Motor neuron (in vitro differentiated cells): ENCODE measurements at regions not wholly inside any gene's neighbourhood (a gene's known extent, or its start where the extent isn't known, plus 50 kb on each side); places are given as distances from the start of the nearest gene placed in this dataset.

Source experiments
- ATAC-seq, 8 experiments: fragments of 200-7000 bp; cut with Tn5 transposase; replicated peaks in 6 of 8; 2 replicates each; pipeline ENCODE4 v1.8.0; 2021; ENCODE audit warnings: mild to moderate bottlenecking in 8 of 8, moderate library complexity in 8 of 8
- H3K27ac ChIP-seq, 2 donors: fragments of 250-450 bp; sonication (Bioruptor Pico); 2 replicates each; pipeline ENCODE4 v1.9.0; 2021; ENCODE audit warnings: antibody characterized with exemption in 2 of 2, mild to moderate bottlenecking in 2 of 2, moderate library complexity in 1 of 2
- H3K4me1 ChIP-seq, 2 donors: fragments of 250-450 bp; sonication (Bioruptor Pico); replicated peaks in 1 of 2; 2 replicates each; pipeline ENCODE4 v1.6.1; 2021; ENCODE audit warnings: antibody characterized with exemption in 2 of 2, mild to moderate bottlenecking in 2 of 2, moderate library complexity in 1 of 2
- H3K4me3 ChIP-seq, 5 donors: fragments of 250-450 bp; sonication (Bioruptor Pico); 2 replicates each; pipeline ENCODE4 v1.9.0; 2021; ENCODE audit warnings: antibody characterized with exemption in 5 of 5, mild to moderate bottlenecking in 5 of 5, moderate library complexity in 4 of 5
- WGBS, 10 experiments: fragments of 450-650 bp; shearing (Covaris generic); methylation state at CpG; one replicate each; pipeline ENCODE4 v1.0.0; 2022; 5-methylcytosine and 5-hydroxymethylcytosine counted together
- in situ Hi-C, 9 experiments: fragments of 400-800 bp; cut with MboI; loops; one replicate each; pipeline ENCODE4 v1.15.0; 2021; ENCODE audit warnings: low sequenced_read_pairs in 9 of 9, low pct_unique_long_range_greater_than_20kb in 2 of 9; ENCODE audit not compliant: unreplicated experiment in 9 of 9

DNA sequence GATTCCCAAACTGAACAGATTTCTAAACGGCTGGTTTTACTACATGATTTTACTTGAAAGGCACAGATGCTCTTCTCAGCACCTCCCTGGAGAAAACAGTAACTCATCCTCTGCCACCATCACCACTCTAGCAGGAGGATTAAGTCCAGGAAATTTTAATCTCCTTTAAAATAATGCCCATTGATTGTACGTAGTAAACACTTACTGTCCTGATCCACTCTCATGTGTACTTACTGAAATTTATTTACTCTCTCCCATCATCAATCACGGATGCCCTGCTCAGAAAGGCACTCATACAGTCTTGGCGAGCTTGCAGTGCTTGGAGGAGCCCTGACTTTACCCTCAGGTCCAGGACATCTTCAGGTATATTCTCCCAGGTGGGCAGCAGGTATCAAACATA lies 239.8 kb upstream of the EGLN3 start:
- 0 to 80% (median 53%) methylated on average over 1 to 4 of the region's 4 CpGs; no CpG with 5 or more reads in 3 of the 10 experiments for WGBS, 10 experiments
- H3K4me3 ChIP-seq = no peak overlapping the region
- peak overlapping the region in 1 of 2 donors; percentile 39 for H3K27ac ChIP-seq
- peak in 5 of 8 experiments; percentile 19 to 61 (median 35) for ATAC-seq
- in situ Hi-C loops = no loop called here
- peaks cover 7 to 11% of the 10 kb centered on the region in 2 donors for H3K4me1 ChIP-seq

DNA sequence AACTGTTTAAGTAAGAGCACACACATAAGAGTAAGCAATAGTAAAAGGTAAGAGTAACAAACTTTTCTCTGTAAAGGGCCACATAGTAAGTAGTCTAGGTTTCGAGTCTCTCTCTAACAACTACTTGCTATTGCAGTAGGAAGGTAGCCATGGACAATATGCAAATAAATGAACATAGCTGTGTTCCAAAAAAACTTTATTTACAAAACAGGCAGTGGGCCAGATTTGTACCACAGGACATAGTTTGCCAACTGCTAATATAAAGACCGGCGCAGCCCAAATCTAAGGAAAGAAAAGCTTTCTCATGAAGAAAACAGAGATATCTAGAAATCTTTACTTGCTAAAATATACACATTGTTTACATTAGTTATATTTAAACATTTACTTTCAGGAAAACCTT lies 239.0 kb upstream of the EGLN3 start:
- Histone ChIP-seq H3K27ac (no peak overlapping the region), H3K4me3 (no peak overlapping the region), H3K4me1 (peaks cover 7 to 11% of the 10 kb centered on the region in 2 donors)
- WGBS, 10 experiments = 74 to 98% (median 90%) methylated on average over 2 to 3 of the region's 3 CpGs; no CpG with 5 or more reads in 1 of the 10 experiments
- peak in 1 of 8 experiments; percentile 23 for ATAC-seq
- in situ Hi-C loops = no loop called here

DNA sequence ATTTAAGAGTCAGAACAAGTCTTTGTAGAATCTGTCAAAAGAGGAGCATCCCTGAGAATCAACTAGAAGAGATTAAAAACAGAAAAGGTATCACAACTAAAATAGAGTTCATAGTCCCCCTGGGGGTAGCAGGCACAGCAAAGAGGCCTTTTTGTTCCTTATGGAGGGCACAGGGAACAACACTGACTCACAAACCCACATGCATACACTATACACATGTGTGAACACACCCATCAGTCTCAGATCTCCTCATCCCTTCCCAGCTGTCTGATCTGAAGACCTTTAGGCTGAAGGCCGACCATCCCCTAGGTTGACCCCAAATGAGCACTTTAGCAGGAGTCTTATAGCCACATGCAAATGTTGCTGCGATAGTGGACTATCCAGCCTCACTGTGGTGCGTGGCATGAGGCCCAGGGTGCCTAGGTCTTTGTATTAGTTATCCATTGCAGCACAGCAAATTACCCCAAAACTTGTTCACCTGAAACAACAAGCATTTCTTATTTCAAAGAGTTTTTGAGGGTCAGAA lies 236.7 kb upstream of the EGLN3 start:
- Histone ChIP-seq H3K4me1 (peaks cover 15 to 26% of the 10 kb centered on the region in 2 donors), H3K27ac (no peak overlapping the region), H3K4me3 (no peak overlapping the region)
- WGBS, 10 experiments = 65 to 100% (median 80%) methylated on average over 1 to 2 of the region's 3 CpGs; no CpG with 5 or more reads in 3 of the 10 experiments
- in situ Hi-C loops = no loop called here
- peak in 2 of 8 experiments; percentile 75 to 93 for ATAC-seq

DNA sequence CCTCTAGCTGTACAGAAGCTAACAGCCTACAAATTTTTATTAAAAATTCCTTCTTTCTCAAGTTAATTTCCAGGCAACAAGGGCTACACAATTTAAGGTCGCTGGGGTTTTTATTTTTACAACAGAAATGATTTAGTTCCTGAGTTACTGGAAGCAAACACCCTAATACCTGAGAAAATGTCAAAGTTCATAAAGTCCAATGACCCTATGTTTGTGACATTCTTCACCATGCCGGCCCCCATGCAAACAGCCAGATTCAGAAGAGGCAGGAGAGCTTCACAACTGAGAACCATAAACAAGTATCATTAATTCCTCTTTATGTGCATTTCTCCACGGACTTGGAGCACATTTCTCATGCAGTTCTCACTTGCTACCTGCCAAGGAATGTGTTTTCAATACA lies 236.2 kb upstream of the EGLN3 start:
- peak in 2 of 8 experiments; percentile 22 to 49 for ATAC-seq
- Histone ChIP-seq H3K4me1 (peaks cover 15 to 26% of the 10 kb centered on the region in 2 donors), H3K27ac (no peak overlapping the region), H3K4me3 (no peak overlapping the region)
- WGBS, 10 experiments = 0 to 95% (median 50%) methylated on average over 1 to 3 of the region's 3 CpGs
- in situ Hi-C loops = no loop called here

DNA sequence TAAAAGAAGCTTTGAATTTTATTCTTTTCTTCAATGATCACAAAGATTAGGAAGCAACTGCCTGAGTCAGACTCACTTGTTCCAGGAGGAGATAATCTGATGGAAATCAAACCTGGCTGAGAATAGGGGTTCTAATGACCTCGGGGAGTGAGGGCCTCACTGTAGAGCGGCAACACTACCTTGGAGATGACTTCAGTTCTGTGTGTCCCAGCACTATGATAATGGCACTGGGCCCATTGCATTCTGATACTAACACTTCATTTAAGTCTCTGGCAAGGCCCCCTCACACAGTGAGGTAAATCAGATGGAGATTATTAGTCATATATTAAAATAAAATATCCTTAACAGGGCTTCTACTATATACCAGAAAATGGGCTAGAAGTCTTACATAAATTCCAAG lies 233.3 kb upstream of the EGLN3 start:
- H3K4me1 ChIP-seq = peaks cover 25 to 35% of the 10 kb centered on the region in 2 donors
- no peak overlapping the region for H3K4me3 ChIP-seq
- ATAC-seq = no peak
- H3K27ac ChIP-seq = peak overlapping the region in 1 of 2 donors; percentile 47
- in situ Hi-C loops = no loop called here
- 45 to 93% (median 73%) methylated on average over 1 to 2 of the region's 2 CpGs; no CpG with 5 or more reads in 6 of the 10 experiments for WGBS, 10 experiments

DNA sequence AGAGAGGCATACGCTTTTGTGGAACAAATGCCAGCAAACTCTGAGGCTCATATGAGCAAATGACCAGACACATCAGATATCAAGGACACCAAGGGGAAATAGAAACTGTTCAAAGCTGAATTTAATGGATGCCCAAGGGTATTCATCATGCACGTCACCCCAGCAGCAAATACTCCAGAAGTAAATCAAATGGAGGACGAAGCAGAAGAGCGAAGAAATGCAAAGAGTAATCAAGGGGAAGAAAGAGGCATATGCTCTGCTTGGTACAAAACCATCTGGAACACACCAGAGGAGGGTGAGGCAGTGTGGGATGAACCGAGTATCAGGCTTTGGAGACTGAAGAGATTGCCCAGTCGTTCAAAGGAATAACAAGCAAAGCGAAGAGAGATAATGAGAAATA lies 232.6 kb upstream of the EGLN3 start:
- no peak overlapping the region for H3K4me3 ChIP-seq
- peak overlapping the region in 1 of 2 donors; percentile 47 for H3K27ac ChIP-seq
- 18 to 100% (median 61%) methylated on average over 1 to 7 of the region's 7 CpGs for WGBS, 10 experiments
- ATAC-seq = peak in 5 of 8 experiments; percentile 29 to 76 (median 53)
- H3K4me1 ChIP-seq = peaks cover 25 to 37% of the 10 kb centered on the region in 2 donors
- in situ Hi-C loops = no loop called here

DNA sequence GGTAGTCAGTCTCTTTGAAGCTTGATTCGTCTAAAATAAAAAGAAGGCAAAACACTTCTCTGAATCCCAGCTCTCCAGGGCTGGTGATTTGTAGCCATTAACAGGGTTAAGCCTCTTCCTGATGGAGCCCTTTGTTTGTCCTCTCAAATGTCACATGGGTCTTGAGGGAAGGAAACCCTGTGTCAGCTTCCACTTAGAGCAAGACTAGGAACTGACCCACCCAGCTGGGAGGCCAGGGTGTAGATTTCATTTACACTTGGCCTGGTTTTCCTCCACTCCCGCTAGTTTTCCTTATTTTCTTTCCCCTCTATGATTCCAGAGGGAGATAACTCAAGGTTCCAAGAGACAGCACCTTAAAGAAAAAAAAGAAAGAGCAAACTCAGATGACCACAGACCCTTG lies 230.5 kb upstream of the EGLN3 start:
- H3K4me1 ChIP-seq = peaks cover 25 to 45% of the 10 kb centered on the region in 2 donors
- no peak overlapping the region for H3K27ac ChIP-seq
- 14 to 100% (median 78%) methylated on average over 1 to 2 of the region's 2 CpGs; no CpG with 5 or more reads in 3 of the 10 experiments for WGBS, 10 experiments
- in situ Hi-C loops = no loop called here
- H3K4me3 ChIP-seq = no peak overlapping the region
- peak in 5 of 8 experiments; percentile 27 to 50 (median 38) for ATAC-seq

DNA sequence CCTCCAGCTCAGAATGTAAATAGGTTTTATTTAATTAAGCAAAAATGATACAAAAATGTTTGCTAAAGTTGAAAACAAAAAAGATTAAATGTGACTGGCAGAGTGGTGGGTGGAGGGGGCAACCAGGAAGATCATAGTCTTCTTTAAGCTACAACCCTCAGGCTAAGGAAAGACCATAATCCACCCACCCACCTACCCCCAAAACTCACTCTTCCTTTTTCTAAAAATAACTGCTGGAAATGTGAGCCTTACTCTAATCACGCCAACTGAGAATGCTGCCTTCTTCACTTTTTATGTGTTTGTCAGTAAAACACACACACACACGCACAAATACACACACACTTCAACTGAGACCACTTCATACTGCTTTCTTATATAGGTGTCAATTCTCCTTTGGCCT lies 230.0 kb upstream of the EGLN3 start:
- 20 to 100% (median 73%) methylated on average over 1 to 2 of the region's 2 CpGs; no CpG with 5 or more reads in 1 of the 10 experiments for WGBS, 10 experiments
- no peak for ATAC-seq
- Histone ChIP-seq H3K27ac (no peak overlapping the region), H3K4me1 (peaks cover 25 to 45% of the 10 kb centered on the region in 2 donors), H3K4me3 (no peak overlapping the region)
- in situ Hi-C loops = no loop called here

DNA sequence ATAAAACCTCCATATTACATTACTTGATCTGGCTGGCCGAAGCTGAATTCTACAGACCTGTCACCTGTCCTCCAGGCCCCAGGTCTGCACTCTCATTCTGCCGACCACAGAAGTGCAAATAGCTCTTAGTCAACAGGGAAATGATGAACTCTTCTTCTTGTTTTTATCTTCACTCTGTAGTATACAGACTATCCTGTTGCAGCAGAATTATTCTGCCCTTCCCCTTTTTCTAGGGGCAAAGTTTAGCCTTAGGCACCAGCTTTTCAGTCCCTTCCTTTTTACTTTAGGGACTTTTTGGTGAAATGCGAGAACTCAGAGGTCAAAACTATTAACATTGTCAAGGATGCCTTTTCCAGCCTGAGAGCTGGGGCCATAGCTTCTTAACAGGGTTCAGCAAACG lies 229.6 kb upstream of the EGLN3 start:
- WGBS, 10 experiments = 0 to 100% (median 70%) methylated on average over 1 to 4 of the region's 4 CpGs; no CpG with 5 or more reads in 2 of the 10 experiments
- Histone ChIP-seq H3K4me1 (peaks cover 25 to 45% of the 10 kb centered on the region in 2 donors), H3K4me3 (no peak overlapping the region), H3K27ac (no peak overlapping the region)
- no peak for ATAC-seq
- in situ Hi-C loops = no loop called here

DNA sequence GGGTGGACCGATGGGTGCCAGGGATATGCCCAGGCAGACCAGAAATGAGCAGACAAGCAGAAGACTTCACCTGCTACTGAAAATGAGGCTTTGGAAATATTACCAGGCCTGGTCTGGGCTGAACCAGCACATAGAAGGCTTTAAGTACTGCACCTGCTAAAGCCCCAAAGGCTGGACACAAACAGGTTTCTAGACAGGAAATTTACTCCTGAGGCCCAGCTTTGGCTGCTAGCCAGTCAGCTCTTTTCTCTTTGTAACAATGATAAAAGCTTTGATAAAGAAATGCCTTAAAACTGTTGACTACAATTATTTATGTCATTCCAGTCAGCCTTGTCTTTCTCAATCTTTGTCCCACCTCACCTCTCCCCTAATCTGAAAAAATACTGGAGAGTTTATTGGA lies 228.9 kb upstream of the EGLN3 start:
- 38 to 100% (median 100%) methylated on average over 1 of the region's 1 CpG; no CpG with 5 or more reads in 7 of the 10 experiments for WGBS, 10 experiments
- Histone ChIP-seq H3K27ac (no peak overlapping the region), H3K4me3 (no peak overlapping the region), H3K4me1 (peaks cover 25 to 45% of the 10 kb centered on the region in 2 donors)
- in situ Hi-C loops = no loop called here
- peak in 1 of 8 experiments; percentile 59 for ATAC-seq

DNA sequence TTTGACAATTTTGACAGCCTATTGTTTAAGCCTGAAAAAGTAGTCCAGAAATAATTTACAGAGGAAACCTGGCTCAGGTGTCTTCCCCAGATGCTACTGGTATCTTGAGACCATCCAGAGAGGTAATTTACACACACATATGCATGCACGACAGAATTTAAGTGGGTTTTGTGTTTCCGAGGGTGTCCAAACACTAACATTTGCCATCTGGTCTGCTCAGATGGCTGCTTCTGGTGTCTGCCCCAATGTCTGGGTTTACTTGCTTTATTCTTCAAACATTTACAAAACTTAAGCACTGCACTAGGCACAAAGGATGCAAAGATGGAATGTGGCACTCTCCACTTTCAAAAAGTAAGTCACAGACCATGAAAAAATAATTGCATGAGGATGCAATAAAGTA lies 226.6 kb upstream of the EGLN3 start:
- no peak for ATAC-seq
- Histone ChIP-seq H3K4me1 (peaks cover 17 to 30% of the 10 kb centered on the region in 2 donors), H3K27ac (no peak overlapping the region), H3K4me3 (no peak overlapping the region)
- WGBS, 10 experiments = 52 to 100% (median 100%) methylated on average over 2 of the region's 2 CpGs; no CpG with 5 or more reads in 5 of the 10 experiments
- in situ Hi-C loops = no loop called here

DNA sequence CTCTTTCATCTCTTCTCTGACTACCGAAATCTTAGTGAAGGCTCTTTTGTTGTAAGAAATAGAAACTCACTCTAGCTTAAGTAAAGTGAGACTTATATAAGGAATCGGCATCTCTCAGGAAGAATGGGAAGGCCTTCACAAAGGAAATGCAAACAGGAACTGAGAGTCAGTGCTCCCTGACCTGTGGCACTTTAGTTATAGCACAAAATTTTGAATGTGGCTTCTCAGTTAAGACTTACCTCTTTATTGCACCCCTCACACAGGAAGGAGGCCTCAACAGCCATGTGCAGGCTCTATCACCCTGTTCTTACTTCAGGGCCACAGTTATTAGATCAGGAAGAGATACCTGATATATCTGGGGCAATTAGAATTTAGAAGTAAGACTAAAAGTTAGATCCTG lies 224.7 kb upstream of the EGLN3 start:
- Histone ChIP-seq H3K4me3 (no peak overlapping the region), H3K4me1 (peaks cover 9 to 22% of the 10 kb centered on the region in 2 donors), H3K27ac (no peak overlapping the region)
- in situ Hi-C loops = no loop called here
- no peak for ATAC-seq
- WGBS, 10 experiments = 36 to 100% (median 79%) methylated on average over 1 to 2 of the region's 2 CpGs; no CpG with 5 or more reads in 1 of the 10 experiments

DNA sequence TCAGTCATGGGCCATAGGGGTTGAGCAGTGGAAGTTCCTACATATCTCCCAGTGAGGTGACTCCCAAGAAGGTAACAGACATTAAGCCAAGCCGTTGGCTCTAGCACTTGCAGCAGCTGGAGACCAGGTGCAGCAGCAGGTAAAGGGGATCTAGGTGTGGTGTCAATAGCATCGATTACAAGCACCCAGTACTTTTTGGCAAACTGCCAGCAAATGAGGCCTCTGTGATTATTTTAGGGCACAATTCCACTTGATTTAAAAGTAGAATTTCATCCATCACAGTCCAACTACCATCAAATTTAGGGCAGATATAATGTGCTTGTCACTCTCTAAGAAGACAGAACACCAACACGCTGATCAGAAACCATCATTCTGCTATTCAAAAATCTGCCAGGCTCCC lies 224.1 kb upstream of the EGLN3 start:
- 50 to 100% (median 91%) methylated on average over 1 to 2 of the region's 3 CpGs; no CpG with 5 or more reads in 2 of the 10 experiments for whole genome bisulfite sequencing, 10 experiments
- in situ Hi-C loops = no loop called here
- no peak for ATAC-seq
- H3K27ac ChIP-seq = no peak overlapping the region
- H3K4me1 ChIP-seq = peaks cover 5 to 16% of the 10 kb centered on the region in 2 donors
- no peak overlapping the region for H3K4me3 ChIP-seq

DNA sequence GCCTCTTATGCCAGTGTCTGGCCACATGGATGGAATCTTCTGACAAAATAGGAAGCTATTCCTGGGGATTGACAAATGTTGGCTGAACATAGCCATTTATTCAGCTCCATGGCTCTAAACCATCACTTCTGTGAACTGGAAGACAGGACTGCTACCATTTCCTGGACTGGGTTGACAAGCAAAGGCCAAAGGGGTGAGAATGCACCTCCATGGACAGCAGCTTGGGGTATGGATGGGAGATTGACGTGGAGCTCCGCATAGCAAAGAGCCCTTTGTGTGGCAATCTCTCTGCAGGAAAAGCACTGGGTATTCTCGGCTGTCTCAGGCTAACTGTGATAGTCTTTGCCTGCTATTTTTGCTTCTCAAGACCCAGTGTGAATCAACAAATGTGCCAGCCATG lies 223.0 kb upstream of the EGLN3 start:
- no peak overlapping the region for H3K27ac ChIP-seq
- ATAC-seq = no peak
- in situ Hi-C loops = no loop called here
- no peak overlapping the region for H3K4me3 ChIP-seq
- peaks cover 0 to 10% of the 10 kb centered on the region in 2 donors for H3K4me1 ChIP-seq
- 39 to 90% (median 84%) methylated on average over 1 to 3 of the region's 3 CpGs; no CpG with 5 or more reads in 6 of the 10 experiments for WGBS, 10 experiments
